RWPE1 (cell line): ENCODE measurements at regions not wholly inside any gene's neighbourhood (a gene's known extent, or its start where the extent isn't known, plus 50 kb on each side); places are given as distances from the start of the nearest gene placed in this dataset.

Source experiments
- CTCF ChIA-PET: fragments of 350-600 bp; sonication (Branson Sonifier 250); formaldehyde crosslinking; extraction: SDS; loops from one replicate; lab custom pipeline; 2021; lab: Yijun Ruan, JAX
- POLR2A ChIA-PET: fragments of 400-600 bp; formaldehyde crosslinking; extraction: SDS; loops from one replicate; lab custom pipeline; 2020; ENCODE audit warnings: antibody characterized with exemption; ENCODE audit not compliant: low non-redundant PET; lab: Yijun Ruan, JAX
- DNase-seq: peaks from one replicate; pipeline ENCODE4 v3.0.0; 2012; ENCODE audit warnings: low spot score
- H3K27ac ChIP-seq: fragments of 450-650 bp; 2 replicates; pipeline ENCODE4 v1.5.1; 2017
- TF ChIP-seq, protein P1 (sequence below): fragments of 450-650 bp; conservative IDR thresholded peaks from 2 replicates; pipeline ENCODE4 v1.5.1; 2017; ENCODE audit warnings: low read depth, mild to moderate bottlenecking

DNA sequence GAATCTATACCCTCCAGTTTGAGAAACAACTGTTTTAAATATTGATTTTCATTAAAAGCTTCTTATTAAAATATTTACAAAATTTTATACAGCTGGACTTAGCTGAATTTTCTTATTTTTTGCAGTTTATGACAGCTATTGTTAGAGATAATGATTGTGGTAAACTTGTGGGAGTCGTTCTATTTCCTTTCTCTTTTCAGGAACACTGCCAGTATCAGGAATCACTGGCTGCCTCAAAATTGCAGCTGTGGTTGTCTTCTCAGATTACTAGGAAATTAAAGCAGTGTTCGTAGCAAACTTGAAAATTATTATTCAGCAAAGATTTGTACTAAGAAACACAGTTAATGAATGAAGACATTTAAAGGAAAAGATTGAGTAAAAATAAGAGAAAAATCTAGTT lies 311.0 kb downstream of the CENPW start:
- H3K27ac ChIP-seq, result no peak overlapping the region
- ChIA-PET CTCF (no interaction called here), POLR2A (no interaction called here)
- DNase-seq, result no peak
- TF ChIP-seq, protein P1, sequence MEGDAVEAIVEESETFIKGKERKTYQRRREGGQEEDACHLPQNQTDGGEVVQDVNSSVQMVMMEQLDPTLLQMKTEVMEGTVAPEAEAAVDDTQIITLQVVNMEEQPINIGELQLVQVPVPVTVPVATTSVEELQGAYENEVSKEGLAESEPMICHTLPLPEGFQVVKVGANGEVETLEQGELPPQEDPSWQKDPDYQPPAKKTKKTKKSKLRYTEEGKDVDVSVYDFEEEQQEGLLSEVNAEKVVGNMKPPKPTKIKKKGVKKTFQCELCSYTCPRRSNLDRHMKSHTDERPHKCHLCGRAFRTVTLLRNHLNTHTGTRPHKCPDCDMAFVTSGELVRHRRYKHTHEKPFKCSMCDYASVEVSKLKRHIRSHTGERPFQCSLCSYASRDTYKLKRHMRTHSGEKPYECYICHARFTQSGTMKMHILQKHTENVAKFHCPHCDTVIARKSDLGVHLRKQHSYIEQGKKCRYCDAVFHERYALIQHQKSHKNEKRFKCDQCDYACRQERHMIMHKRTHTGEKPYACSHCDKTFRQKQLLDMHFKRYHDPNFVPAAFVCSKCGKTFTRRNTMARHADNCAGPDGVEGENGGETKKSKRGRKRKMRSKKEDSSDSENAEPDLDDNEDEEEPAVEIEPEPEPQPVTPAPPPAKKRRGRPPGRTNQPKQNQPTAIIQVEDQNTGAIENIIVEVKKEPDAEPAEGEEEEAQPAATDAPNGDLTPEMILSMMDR, result no peak

DNA sequence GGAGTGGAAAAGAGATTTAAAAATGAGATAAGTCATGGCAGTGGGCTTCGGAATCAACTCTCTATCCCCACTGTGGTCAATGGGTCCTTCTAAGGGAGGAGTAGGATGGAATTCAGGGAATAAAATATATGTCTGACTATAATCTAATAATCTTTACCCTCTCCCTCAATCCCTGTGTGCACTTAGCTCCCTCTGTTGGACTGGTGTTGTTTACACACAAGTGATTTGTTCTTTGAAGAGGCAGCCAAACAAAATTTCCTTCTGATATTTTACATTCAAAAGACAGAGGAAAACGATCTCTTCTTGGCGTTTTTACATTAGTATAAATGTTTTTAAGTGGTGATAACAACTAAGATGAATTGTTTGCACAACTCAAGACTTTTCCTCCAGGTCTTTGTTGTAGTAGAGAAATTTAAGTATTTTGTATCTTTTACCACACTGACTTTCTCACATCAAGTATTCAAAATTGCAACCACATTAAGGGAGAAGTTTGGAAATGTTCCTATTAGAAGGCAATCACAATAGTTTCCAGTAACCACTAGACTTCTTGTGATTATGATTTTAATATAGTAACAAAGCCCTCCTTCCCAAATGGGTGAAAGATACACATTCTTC lies 317.8 kb downstream of the CENPW start:
- no peak overlapping the region for H3K27ac ChIP-seq
- TF ChIP-seq, protein P1, result peak; percentile 35
- peak; percentile 10 for DNase-seq
- POLR2A ChIA-PET, result no interaction called here
- CTCF ChIA-PET, result interaction anchor here (0.6 to 1.8 kb wide), 8 partner anchors 12 to 1511 kb away, joined by 3 to 9 read pairs (median 3); partner anchors contain the start of gene RSPO3

DNA sequence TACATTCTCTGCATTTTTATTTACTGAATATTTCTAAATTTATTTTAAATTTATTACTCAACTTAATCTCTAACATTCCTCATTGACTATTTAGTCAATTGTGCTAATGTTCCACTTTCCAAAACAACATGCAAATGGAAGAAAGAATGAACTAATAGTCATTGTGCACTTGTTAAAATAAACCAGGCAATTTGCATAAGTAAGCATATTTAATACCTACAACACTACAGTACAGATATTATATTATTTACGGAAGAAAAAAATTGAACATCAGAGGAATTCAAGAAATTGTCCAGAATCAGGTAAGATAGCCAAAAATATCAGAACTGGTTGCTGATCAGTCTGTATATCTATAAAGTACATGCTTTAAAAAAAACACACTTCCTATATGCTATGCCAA lies 320.5 kb downstream of the CENPW start:
- ChIA-PET POLR2A (no interaction called here), CTCF (no interaction called here)
- no peak for DNase-seq
- H3K27ac ChIP-seq, result no peak overlapping the region
- TF ChIP-seq, protein P1, result no peak

DNA sequence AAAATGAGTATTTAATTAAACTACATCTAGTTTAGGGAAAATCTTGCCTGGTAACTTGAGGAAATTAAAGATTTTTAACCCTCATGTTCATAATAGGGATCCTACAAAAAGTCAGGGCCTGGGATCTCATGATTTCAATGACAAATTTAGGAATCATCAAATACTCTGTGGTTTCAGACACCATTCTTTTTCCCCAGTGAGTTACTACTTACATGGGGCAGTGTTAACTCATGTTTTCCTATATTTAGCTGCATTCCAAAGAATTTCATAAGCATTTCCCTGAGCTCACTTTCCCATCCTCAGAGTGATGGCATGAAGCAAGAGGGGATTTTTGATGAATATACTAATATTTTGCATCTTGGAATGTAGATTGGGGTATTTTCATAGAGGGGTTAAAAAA lies 321.7 kb downstream of the CENPW start:
- TF ChIP-seq, protein P1, result no peak
- CTCF ChIA-PET, result no interaction called here
- no peak for DNase-seq
- H3K27ac ChIP-seq, result no peak overlapping the region
- POLR2A ChIA-PET, result no interaction called here

DNA sequence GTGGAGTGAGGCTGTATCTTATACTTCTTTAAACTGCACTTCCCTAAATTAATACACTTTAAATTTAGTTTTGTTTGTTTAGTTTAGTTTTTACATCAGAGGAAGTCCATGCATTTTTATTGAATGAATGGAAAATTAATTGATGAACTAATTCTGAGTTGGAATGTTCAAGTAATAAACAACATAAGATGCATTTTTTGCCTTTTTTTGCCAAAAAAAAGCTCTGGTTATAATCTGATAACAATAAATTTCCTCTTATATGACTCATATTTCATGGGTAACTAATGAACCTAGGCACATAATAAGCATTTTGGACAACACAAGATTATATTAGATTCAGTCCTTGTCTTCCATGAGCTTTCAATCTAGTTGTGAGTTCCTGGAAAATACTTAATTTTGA lies 323.1 kb downstream of the CENPW start:
- no peak for DNase-seq
- POLR2A ChIA-PET, result no interaction called here
- TF ChIP-seq, protein P1, result no peak
- H3K27ac ChIP-seq, result no peak overlapping the region
- CTCF ChIA-PET, result no interaction called here

DNA sequence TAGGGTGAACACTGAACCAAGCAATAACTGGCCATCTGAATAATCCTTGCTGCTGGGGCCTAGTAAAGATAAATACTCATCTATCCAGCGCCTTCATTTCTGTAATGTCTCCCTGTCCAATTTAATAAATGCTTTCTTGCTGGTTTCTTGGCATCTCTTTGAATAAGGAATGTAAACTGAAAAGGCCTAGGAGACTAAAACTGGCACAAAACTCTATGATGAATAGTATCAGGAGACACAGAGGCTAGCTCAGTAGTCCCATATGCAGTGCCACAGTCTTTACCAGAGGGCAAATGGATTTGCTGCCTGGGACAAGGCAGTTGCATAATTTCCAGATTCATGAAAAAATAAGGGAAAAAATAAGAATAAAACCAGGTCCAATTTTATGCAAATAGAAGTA lies 324.4 kb downstream of the CENPW start:
- ChIA-PET CTCF (interaction anchor here (0.7 kb wide), 1 partner anchor 57 kb away, joined by 6 read pairs; no protein-coding TSS in a partner anchor), POLR2A (no interaction called here)
- H3K27ac ChIP-seq, result no peak overlapping the region
- DNase-seq, result no peak
- TF ChIP-seq, protein P1, result no peak

DNA sequence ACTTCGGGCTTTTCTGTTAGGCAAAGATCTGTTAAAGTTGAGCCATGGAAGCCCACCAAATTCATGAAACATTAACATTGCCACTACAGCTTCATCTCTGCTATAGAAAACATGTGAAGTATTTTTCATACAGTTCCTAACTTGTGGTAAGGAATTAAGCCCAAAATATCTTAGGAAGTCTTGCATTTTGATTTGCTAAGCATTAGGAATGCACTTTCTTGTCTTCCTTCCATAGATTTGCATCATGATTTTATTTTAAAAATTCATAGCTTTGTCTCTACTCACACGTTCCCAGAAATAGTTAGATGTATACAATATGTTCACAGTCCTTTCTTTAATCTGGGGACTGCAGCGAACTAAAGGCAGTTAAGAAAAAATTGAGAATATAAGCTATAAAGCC lies 325.6 kb downstream of the CENPW start:
- TF ChIP-seq, protein P1, result no peak
- POLR2A ChIA-PET, result no interaction called here

More for the DNA sequence above, 325.6 kb downstream of the CENPW start:
- CTCF ChIA-PET, result no interaction called here
- no peak overlapping the region for H3K27ac ChIP-seq
- no peak for DNase-seq
